BE2C (cell line): ENCODE measurements at regions not wholly inside any gene's neighbourhood (a gene's known extent, or its start where the extent isn't known, plus 50 kb on each side); places are given as distances from the start of the nearest gene placed in this dataset.
A peak's percentile ranks its signal among the peaks of the same experiment; 100 is the strongest.

Experiments used
- DNase-seq: peaks from one replicate; pipeline ENCODE4 v3.0.0-alpha.2; 2020
- H3K27me3 ChIP-seq: fragments of 250-450 bp; sonication (Bioruptor Pico); 2 replicates; pipeline ENCODE4 v1.5.1; 2020; ENCODE audit warnings: mild to moderate bottlenecking
- H3K36me3 ChIP-seq: fragments of 250-450 bp; sonication (Bioruptor Pico); 2 replicates; pipeline ENCODE4 v1.5.1; 2020; ENCODE audit warnings: mild to moderate bottlenecking
- H3K4me1 ChIP-seq: fragments of 250-450 bp; sonication (Bioruptor Pico); 2 replicates; pipeline ENCODE4 v1.5.1; 2020
- H3K4me3 ChIP-seq: 2 replicates; pipeline ENCODE4 v1.5.1; 2011; ENCODE audit warnings: low read depth, low read length
- H3K9me3 ChIP-seq: fragments of 250-450 bp; sonication (Bioruptor Pico); 2 replicates; pipeline ENCODE4 v1.5.1; 2020
- CTCF ChIP-seq: IDR thresholded peaks from 2 replicates; pipeline ENCODE4 v1.5.1; 2012; ENCODE audit warnings: mild to moderate bottlenecking, low read depth, low read length

GRCh38 chr12:107580750-107581618, 104.6 kb upstream of the PWP1 start:
- H3K4me1 ChIP-seq = no peaks in the 10 kb centered on the region
- H3K27me3 ChIP-seq = no peaks in the 10 kb centered on the region
- no peak for TF ChIP-seq CTCF
- peak overlapping the region; percentile 44 for H3K4me3 ChIP-seq
- DNase-seq = peak; percentile 36
- H3K36me3 ChIP-seq = no peaks in the 10 kb centered on the region
- H3K9me3 ChIP-seq = no peaks in the 10 kb centered on the region

GRCh38 chr12:107581619-107582015, 104.0 kb upstream of the PWP1 start:
- Histone ChIP-seq H3K9me3 (no peaks in the 10 kb centered on the region), H3K4me3 (peak overlapping the region; percentile 44), H3K27me3 (no peaks in the 10 kb centered on the region), H3K36me3 (no peaks in the 10 kb centered on the region), H3K4me1 (no peaks in the 10 kb centered on the region)
- no peak for TF ChIP-seq CTCF
- no peak for DNase-seq

- DNase-seq = no peak
- no peaks in the 10 kb centered on the region for H3K9me3 ChIP-seq
- no peaks in the 10 kb centered on the region for H3K36me3 ChIP-seq
- no peak overlapping the region for H3K4me3 ChIP-seq
- H3K27me3 ChIP-seq = no peaks in the 10 kb centered on the region
- no peaks in the 10 kb centered on the region for H3K4me1 ChIP-seq
- TF ChIP-seq CTCF = no peak
These were observed 102.0 kb upstream of the PWP1 start for GRCh38 chr12:107583551-107583950.

- Histone ChIP-seq H3K9me3 (no peaks in the 10 kb centered on the region), H3K4me1 (no peaks in the 10 kb centered on the region), H3K4me3 (no peak overlapping the region), H3K36me3 (no peaks in the 10 kb centered on the region), H3K27me3 (no peaks in the 10 kb centered on the region)
- no peak for DNase-seq
- TF ChIP-seq CTCF = no peak
These were observed 101.0 kb upstream of the PWP1 start for GRCh38 chr12:107584563-107584962.

GRCh38 chr12:107586256-107586970, 99.2 kb upstream of the PWP1 start:
- Histone ChIP-seq H3K4me3 (no peak overlapping the region), H3K4me1 (no peaks in the 10 kb centered on the region), H3K27me3 (no peaks in the 10 kb centered on the region), H3K9me3 (no peaks in the 10 kb centered on the region), H3K36me3 (no peaks in the 10 kb centered on the region)
- no peak for TF ChIP-seq CTCF
- no peak for DNase-seq

- no peaks in the 10 kb centered on the region for H3K4me1 ChIP-seq
- no peak overlapping the region for H3K4me3 ChIP-seq
- peaks cover 3% of the 10 kb centered on the region; the same call in 1 of the 2 replicates for H3K9me3 ChIP-seq
- no peaks in the 10 kb centered on the region for H3K36me3 ChIP-seq
- no peak for DNase-seq
- H3K27me3 ChIP-seq = no peaks in the 10 kb centered on the region
- no peak for TF ChIP-seq CTCF
These were observed 95.2 kb upstream of the PWP1 start for GRCh38 chr12:107590413-107590812.
